IPS-18a (cell line): ENCODE measurements at regions not wholly inside any gene's neighbourhood (a gene's known extent, or its start where the extent isn't known, plus 50 kb on each side); places are given as distances from the start of the nearest gene placed in this dataset.

ENCODE experiments used
- H3K27ac ChIP-seq: one replicate; pipeline ENCODE4 v1.5.1; 2013; ENCODE audit warnings: low read length
- H3K27me3 ChIP-seq: one replicate; pipeline ENCODE4 v1.6.1; 2013; ENCODE audit warnings: mild to moderate bottlenecking, low read length; ENCODE audit not compliant: control insufficient read depth, insufficient read depth
- H3K36me3 ChIP-seq: one replicate; pipeline ENCODE4 v1.6.1; 2013; ENCODE audit warnings: low read depth, low read length; ENCODE audit not compliant: control insufficient read depth
- H3K4me1 ChIP-seq: one replicate; pipeline ENCODE4 v1.6.1; 2013; ENCODE audit warnings: low read depth, low read length; ENCODE audit not compliant: control insufficient read depth
- H3K4me3 ChIP-seq: one replicate; pipeline ENCODE4 v1.5.1; 2013; ENCODE audit warnings: low read length
- H3K9ac ChIP-seq: one replicate; pipeline ENCODE4 v1.6.1; 2013; ENCODE audit warnings: mild to moderate bottlenecking, low read length, moderate library complexity
- H3K9me3 ChIP-seq: one replicate; pipeline ENCODE4 v1.6.1; 2013; ENCODE audit warnings: low read depth, low read length; ENCODE audit not compliant: control insufficient read depth

DNA sequence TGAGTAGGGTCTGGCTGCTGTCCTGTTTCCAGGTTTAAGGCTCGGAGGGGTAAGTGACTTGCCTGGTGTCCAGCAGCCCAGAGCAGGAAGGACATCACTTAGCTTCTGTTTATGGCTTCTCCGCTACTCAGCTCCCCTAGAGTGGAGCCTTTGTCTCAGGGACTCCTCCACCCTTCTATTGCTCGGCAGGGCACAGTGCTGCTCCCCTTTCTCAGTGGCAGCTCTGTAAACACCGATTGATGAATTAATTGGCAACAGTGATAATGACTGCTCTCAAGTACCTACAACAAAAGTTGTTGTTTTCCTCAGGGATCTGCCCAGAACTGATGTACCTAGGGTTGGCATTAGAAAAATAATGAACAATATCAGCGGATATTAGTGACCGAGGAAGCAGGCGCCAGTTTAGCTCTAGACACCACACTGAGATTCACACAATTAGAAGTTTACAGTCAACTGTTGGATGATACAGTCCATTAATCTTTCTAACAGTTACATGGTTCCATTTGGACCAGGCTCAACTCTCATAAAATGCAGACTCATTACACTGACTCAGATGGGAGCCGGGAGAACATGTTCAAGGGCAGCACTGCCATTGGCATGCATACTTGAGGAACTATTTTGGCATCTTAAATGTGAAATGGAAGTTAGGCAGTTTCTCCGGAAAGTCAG is 265.7 kb downstream of the MTX2 start:
- no peak overlapping the region for H3K27ac ChIP-seq
- H3K4me3 ChIP-seq, result no peak overlapping the region
- peaks cover 4% of the 10 kb centered on the region for H3K4me1 ChIP-seq
- no peak overlapping the region for H3K9ac ChIP-seq
- no peaks in the 10 kb centered on the region for H3K27me3 ChIP-seq
- no peaks in the 10 kb centered on the region for H3K9me3 ChIP-seq
- no peaks in the 10 kb centered on the region for H3K36me3 ChIP-seq

DNA sequence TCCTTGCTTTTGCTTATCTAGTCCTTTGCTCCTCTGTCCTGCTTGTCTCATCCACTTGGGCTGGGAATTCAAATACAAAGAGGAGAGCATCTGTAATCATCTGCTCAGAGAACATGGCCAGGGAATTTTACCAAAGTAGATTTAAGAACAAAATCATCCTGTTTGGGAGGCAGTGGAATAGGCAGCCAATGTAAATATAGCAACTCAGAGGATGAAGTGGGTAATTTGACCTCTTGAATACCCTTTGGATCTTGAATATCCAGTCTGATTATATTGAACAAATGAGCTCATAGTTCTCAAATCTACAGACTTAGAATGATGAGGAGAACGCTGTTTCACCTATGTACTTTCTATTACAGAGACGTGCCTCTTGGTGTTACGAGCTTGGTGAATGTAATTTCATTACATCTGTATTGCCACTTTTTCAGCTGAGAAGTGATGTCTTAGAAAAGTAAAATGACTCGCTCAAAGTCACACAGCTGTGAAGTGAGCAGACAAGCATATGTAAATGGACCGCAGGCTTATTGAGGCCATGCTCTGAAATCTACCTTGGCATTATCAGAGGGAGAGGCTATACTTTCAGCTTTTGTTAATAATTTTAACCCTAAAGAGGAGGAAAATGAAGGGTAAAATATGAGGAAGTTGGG is 266.3 kb downstream of the MTX2 start:
- no peaks in the 10 kb centered on the region for H3K36me3 ChIP-seq
- H3K27me3 ChIP-seq, result no peaks in the 10 kb centered on the region
- peaks cover 4% of the 10 kb centered on the region for H3K4me1 ChIP-seq
- H3K9me3 ChIP-seq, result no peaks in the 10 kb centered on the region
- no peak overlapping the region for H3K27ac ChIP-seq
- H3K9ac ChIP-seq, result no peak overlapping the region
- no peak overlapping the region for H3K4me3 ChIP-seq

DNA sequence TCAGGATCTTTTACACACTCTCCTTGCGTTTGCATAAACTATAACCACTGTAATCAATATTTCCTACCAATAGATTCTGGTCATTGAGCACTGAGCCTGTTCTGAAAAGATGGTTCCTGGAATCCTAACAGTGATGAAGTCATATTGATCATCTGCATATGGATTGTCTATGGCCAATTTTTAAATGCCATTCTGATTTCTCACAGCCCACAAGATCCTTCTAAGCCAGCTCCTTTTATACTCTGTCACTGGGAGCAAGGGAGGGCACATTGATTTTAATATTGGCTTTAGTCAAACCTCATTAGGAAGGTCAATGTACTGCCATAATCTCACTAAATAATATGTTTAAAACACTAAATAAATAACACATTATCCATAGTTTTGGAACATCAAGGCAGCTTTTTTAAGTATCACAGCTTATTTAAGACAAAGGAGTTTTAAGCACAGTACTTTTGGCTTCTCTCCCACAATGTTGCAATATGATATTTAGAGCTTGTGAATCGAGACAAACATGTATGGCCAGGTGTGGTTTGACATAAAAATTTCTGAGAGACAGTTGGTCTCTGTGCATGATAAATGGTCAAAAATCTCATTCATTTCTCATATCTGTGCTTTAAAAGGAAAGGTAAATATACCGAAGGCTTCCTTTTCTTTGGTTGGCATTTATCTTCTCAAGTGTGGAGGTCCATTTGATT is 267.3 kb downstream of the MTX2 start:
- H3K27me3 ChIP-seq, result no peaks in the 10 kb centered on the region
- H3K4me3 ChIP-seq, result no peak overlapping the region
- H3K36me3 ChIP-seq, result no peaks in the 10 kb centered on the region
- H3K9ac ChIP-seq, result no peak overlapping the region
- peaks cover 4% of the 10 kb centered on the region for H3K4me1 ChIP-seq
- no peaks in the 10 kb centered on the region for H3K9me3 ChIP-seq
- H3K27ac ChIP-seq, result no peak overlapping the region

DNA sequence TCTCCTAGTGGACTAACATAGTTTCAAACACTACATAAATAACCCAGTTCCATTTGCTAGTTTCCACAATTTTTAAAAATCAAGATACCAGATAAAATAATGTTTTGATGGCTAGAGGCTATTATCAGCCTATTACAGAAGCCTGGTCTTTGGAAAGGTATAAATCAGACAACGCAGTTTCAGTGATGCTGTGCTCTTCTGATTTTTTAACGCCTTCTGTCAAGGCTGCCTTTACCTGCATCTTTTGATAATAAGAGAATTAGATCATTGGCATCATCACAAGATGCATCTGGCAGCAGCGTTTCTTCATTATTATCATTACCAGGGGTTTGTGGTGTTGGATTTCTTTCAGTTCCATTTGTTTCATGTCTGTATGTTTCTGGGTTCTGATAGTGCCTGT is 268.7 kb downstream of the MTX2 start:
- no peaks in the 10 kb centered on the region for H3K27me3 ChIP-seq
- no peak overlapping the region for H3K9ac ChIP-seq
- peaks cover 4% of the 10 kb centered on the region for H3K4me1 ChIP-seq
- no peaks in the 10 kb centered on the region for H3K9me3 ChIP-seq
- H3K4me3 ChIP-seq, result no peak overlapping the region
- H3K27ac ChIP-seq, result no peak overlapping the region
- no peaks in the 10 kb centered on the region for H3K36me3 ChIP-seq

DNA sequence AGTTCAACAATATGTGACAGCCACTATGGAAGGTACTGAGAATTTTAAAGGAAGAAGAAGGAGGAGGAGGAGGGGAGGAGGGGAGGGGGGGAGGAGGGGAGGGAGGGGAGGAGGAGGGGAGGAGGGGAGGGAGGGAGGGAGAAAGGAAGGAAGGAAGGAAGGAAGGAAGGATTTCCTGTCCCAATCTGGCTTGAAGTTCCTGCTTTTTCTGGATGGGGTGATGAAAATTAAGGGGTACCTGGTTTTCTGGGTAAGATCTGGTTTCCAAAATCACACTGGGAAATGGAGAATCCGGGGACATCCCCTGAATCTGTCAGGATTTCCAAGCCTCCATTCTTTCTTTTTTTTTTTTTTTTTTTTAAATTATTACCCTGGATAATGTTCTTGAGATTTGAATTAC is 271.8 kb downstream of the MTX2 start:
- Histone ChIP-seq H3K4me1 (no peaks in the 10 kb centered on the region), H3K4me3 (no peak overlapping the region), H3K9me3 (no peaks in the 10 kb centered on the region), H3K27me3 (no peaks in the 10 kb centered on the region), H3K9ac (no peak overlapping the region), H3K27ac (no peak overlapping the region), H3K36me3 (no peaks in the 10 kb centered on the region)

DNA sequence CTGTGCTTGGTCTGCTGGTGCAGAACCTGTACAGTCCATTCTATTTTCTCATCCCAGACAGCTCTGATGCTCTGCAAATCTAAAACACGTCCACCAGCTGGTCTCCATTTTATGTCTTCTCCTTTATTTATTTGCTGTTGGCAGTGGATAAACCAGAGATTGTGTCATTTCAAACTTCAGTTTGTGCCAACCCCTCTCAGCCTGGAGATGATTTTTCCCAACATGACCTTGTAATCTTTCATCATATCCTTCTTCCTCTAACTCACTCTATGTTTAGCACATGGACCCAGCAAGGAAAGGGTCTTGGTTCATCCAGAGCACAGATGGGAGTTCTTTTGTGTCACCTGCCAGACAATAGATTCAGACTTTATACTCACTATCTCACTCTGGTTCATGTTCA is 273.2 kb downstream of the MTX2 start:
- Histone ChIP-seq H3K36me3 (no peaks in the 10 kb centered on the region), H3K27ac (no peak overlapping the region), H3K9me3 (no peaks in the 10 kb centered on the region), H3K27me3 (no peaks in the 10 kb centered on the region), H3K9ac (no peak overlapping the region), H3K4me1 (no peaks in the 10 kb centered on the region), H3K4me3 (no peak overlapping the region)

DNA sequence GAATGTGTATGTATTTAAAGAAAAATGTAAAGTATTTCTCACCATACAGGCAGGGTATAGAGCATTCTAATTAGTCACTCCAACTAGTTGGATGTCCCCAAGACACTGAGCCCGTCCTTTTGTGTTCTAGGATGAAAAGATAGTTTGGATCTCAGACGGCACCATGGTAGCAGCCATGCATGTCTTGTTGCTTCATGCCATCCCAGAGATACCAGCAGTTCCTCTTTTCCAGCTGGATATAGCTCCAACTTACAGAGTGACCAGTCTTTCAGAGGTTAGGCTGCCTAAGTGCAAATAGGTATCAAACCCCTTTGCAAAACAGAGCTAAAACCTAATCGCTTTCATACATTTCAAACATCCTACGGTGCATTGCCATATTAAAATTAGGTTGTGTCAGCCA is 275.3 kb downstream of the MTX2 start:
- Histone ChIP-seq H3K9me3 (no peaks in the 10 kb centered on the region), H3K27ac (no peak overlapping the region), H3K4me1 (no peaks in the 10 kb centered on the region), H3K27me3 (no peaks in the 10 kb centered on the region), H3K9ac (no peak overlapping the region), H3K36me3 (no peaks in the 10 kb centered on the region), H3K4me3 (no peak overlapping the region)

DNA sequence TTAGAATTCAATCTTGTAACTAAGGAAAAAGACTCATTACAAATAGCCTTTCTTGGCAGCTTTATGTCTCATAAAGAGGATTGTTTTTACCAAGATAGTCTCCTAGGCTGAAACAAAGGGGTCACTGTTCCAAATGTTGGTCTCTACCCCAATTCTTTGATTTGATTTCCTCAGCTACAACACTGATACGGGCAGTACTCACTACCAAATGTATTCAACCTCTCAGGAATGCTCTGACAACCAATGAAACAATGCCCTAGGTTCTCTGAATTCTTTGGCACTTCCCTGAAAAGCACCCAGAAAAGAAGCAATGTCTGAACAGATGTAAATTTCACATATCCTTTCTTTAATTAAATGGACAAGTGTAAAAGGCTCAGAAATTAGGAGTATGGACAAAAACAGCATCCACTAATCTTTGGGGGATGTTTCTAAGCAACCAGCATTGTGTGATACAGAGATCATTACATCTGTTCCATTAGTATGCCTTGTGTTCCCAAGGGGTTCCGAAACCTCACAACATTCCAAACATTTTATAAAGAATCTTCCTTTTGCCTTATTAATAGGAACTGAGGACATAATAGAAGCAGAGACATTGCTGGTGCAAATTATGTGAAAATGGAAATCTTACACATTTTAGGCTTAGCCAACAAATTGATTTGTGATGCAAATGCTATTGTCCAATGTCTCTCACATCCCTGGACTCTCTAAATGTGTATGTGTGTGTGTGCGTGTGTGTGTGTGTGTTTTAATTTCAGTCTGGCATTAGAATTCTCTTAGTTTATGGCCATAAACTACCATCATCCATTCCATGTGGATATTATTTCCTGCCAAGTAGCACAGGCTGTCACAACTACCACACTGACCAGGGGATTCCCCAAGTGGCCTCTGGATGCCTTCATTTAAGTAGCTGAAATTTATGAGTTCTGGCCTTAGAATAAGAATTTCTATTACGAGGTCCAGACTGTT is 276.0 kb downstream of the MTX2 start:
- Histone ChIP-seq H3K36me3 (no peaks in the 10 kb centered on the region), H3K4me3 (no peak overlapping the region), H3K27ac (no peak overlapping the region), H3K27me3 (no peaks in the 10 kb centered on the region), H3K9ac (no peak overlapping the region), H3K9me3 (no peaks in the 10 kb centered on the region), H3K4me1 (no peaks in the 10 kb centered on the region)

DNA sequence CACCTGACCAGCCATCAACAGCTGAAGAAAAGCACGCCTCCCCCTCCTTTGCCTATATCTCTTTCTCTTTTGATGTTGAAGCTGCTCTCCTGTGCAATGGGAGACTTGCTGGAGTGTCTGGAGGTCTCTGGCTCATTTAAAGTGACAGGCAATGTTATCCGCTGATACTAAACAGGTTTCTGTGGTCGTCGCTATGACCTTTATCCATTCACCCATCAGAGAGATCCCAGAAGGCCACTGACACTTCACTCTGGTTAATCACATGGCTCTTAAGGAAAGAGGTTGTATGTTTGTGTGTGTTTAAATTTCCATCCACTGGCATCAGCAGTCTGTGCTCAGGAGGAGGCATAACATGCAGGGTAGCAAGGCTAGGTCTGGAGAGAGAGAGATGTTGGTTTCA is 277.3 kb downstream of the MTX2 start:
- Histone ChIP-seq H3K9ac (no peak overlapping the region), H3K4me1 (no peaks in the 10 kb centered on the region), H3K36me3 (no peaks in the 10 kb centered on the region), H3K27me3 (no peaks in the 10 kb centered on the region), H3K4me3 (no peak overlapping the region), H3K9me3 (no peaks in the 10 kb centered on the region), H3K27ac (no peak overlapping the region)

DNA sequence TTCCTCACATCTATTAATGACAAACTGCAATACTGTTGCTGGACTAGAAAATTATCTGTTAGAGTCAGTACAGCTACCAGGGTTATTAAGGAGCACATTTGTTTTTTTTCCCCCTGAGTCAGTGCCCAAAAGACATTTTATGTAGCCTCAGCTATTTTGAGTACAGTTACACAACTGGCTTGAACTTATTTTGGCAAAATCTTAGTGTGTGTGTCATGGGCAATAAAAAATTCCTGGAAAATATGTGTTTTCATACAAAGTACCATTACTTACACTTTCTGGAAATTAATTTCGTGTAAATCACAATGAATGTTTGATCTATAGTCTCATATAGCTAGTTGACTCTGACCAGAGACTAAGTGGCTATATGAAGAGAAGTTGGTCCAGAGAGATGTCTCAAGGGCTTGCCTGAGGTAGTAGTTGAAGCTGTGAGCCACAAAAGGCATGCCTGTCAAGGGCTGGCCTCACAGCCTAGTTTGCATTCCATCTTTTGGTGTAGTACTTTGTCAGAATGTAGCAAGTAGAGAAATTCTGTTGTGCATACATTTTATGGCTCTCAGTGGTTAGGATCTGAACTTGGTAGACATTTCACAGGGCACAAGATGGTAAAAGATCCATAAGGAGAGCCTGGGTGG is 283.4 kb downstream of the MTX2 start:
- Histone ChIP-seq H3K27ac (no peak overlapping the region), H3K36me3 (no peaks in the 10 kb centered on the region), H3K4me3 (no peak overlapping the region), H3K9me3 (no peaks in the 10 kb centered on the region), H3K9ac (no peak overlapping the region), H3K27me3 (peaks cover 41% of the 10 kb centered on the region), H3K4me1 (peaks cover 5% of the 10 kb centered on the region)

DNA sequence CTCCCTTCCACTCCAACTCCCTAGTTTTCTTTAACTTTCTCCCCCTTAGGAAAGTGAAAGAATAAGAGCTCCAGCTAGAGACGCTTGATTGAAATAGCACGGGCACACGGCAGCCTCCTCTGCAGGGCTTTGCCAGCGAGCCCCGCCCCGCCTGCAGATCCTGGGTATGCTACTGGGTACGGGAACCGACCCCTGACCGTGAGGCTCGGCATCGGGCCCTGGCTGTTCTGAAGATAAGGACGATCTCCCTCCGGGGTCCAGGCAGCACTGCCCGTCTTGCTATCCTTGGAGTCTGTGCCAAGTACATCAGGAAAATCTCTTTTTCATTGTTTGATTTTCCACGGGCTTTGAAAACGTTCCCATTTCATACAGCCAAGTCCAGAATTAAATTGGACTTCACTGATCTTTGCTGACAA is 284.5 kb downstream of the MTX2 start:
- H3K4me1 ChIP-seq, result peaks cover 5% of the 10 kb centered on the region
- H3K9ac ChIP-seq, result no peak overlapping the region
- H3K36me3 ChIP-seq, result no peaks in the 10 kb centered on the region
- H3K9me3 ChIP-seq, result no peaks in the 10 kb centered on the region
- peaks cover 41% of the 10 kb centered on the region for H3K27me3 ChIP-seq
- H3K4me3 ChIP-seq, result peak overlapping the region; percentile 53
- H3K27ac ChIP-seq, result no peak overlapping the region
